Spleen (tissue), 11 donors: ENCODE measurements at regions not wholly inside any gene's neighbourhood (a gene's known extent, or its start where the extent isn't known, plus 50 kb on each side); places are given as distances from the start of the nearest gene placed in this dataset.

ENCODE experiments used
- DNase-seq: peaks from one replicate; pipeline ENCODE4 v3.0.0-alpha.2; 2020
- H3K27ac ChIP-seq, 8 donors: fragments of 200-600 bp; sonication (generic) in 7 of 8; 1 replicate in 4 of 8; 2 replicates in 4 of 8; pipeline versions ENCODE4 v1.5.0 to v1.8.0; 2016 to 2021; ENCODE audit warnings: inconsistent platforms in 4 of 8, mild to moderate bottlenecking in 4 of 8, moderate library complexity in 1 of 8
- H3K27me3 ChIP-seq, 7 donors: fragments of 200-600 bp; sonication (generic) in 6 of 7; replicated peaks in 1 of 7; 1 replicate in 4 of 7; 2 replicates in 3 of 7; pipeline versions ENCODE4 v1.5.0 to v1.8.0; 2016 to 2021; ENCODE audit warnings: inconsistent platforms in 3 of 7, mild to moderate bottlenecking in 1 of 7
- H3K36me3 ChIP-seq, 6 donors: fragments of 200-600 bp; sonication (generic) in 5 of 6; 1 replicate in 4 of 6; 2 replicates in 2 of 6; pipeline versions ENCODE4 v1.5.0 to v1.8.0; 2016 to 2021; ENCODE audit warnings: inconsistent platforms in 2 of 6
- H3K4me1 ChIP-seq, 6 donors: fragments of 200-600 bp; sonication (generic) in 5 of 6; 1 replicate in 3 of 6; 2 replicates in 3 of 6; pipeline versions ENCODE4 v1.5.0 to v1.8.0; 2016 to 2021; ENCODE audit warnings: inconsistent platforms in 3 of 6
- H3K4me3 ChIP-seq, 8 donors: fragments of 200-600 bp; sonication (generic) in 7 of 8; 1 replicate in 4 of 8; 2 replicates in 4 of 8; pipeline versions ENCODE4 v1.5.0 to v1.8.0; 2016 to 2021; ENCODE audit warnings: inconsistent platforms in 4 of 8, mild to moderate bottlenecking in 4 of 8, moderate library complexity in 2 of 8
- H3K9me3 ChIP-seq, 8 donors: fragments of 200-600 bp; sonication (generic) in 7 of 8; 1 replicate in 4 of 8; 2 replicates in 4 of 8; pipeline versions ENCODE4 v1.5.0 to v1.8.0; 2016 to 2021; ENCODE audit warnings: inconsistent platforms in 4 of 8
- POLR2A ChIP-seq, 3 donors: fragments of 450-650 bp; IDR thresholded peaks; one replicate each; pipeline ENCODE4 v1.5.1; 2017; ENCODE audit warnings: antibody characterized with exemption in 3 of 3, mild to moderate bottlenecking in 1 of 3
- POLR2AphosphoS5 ChIP-seq, 3 donors: sonication (generic); formaldehyde crosslinking; IDR thresholded peaks; one replicate each; pipeline ENCODE4 v1.5.1; 2017; ENCODE audit warnings: antibody characterized with exemption in 3 of 3
- WGBS, 5 donors: extraction: QIAGEN DNeasy Blood & Tissue Kit in 3 of 5; methylation state at CpG; one replicate each; pipeline versions ENCODE4 v1.1.5 to v1.1.7; 2013 to 2018; 5-methylcytosine and 5-hydroxymethylcytosine counted together
- intact Hi-C: fragments of 100-400 bp; cut with DNase I; formaldehyde crosslinking; loops from one replicate; pipeline ENCODE4 v1.15.0; 2023; ENCODE audit warnings: low total_unique reads
- TF ChIP-seq, protein P1 (sequence below), 11 experiments: fragments of 200-600 bp in 7 of 11; fragments of 450-650 bp in 4 of 11; sonication (generic) in 4 of 11; IDR thresholded peaks in 8 of 11; conservative IDR thresholded peaks in 3 of 11; 1 replicate in 7 of 11; 2 replicates in 4 of 11; pipeline versions ENCODE4 v1.4.0 to v1.8.0; 2016 to 2021; ENCODE audit warnings: antibody characterized with exemption in 11 of 11, inconsistent platforms in 4 of 11, mild to moderate bottlenecking in 1 of 11
- donor health status: healthy with polysubstance abuse.
- donor health status: DM: no; HTN: no; CAD: no; lungs with moderate emphysema.
- donor health status: DM: no; HTN: no; CAD: no.
- donor health status: Bipolar disorder and iron deficiency.
- donor health status: healthy.
- donor health status: DM: no; HTN: no; CAD: no.
- donor health status: DM: yes; HTN: yes; CAD: no.

DNA sequence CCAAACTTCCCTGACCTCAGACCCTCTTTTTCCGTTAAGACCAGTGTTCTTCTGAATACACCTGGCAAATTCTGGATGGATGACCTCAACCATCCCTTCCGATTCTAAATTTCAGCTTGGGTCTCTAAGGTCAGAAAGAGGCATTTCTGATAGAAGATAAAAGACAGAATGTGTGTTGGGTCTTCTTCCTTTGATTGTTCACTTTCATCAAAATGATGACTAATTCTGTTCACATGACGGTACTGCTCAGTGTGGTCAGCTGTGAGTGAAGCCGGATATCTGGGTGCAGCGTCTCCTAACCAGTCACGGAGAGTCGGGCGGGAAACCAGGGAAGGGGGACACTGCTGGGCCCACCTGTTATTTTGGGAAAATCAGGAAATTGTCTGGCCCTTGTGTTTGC lies 151.6 kb upstream of the NAV2 start:
- intact Hi-C loops, result loop anchor here (5.0 kb wide), 1 partner anchor 346 kb away; no protein-coding TSS in a partner anchor
- H3K9me3 ChIP-seq, result no peaks in the 10 kb centered on the region
- peaks cover 0 to 26% (median 0%) of the 10 kb centered on the region in 7 donors for H3K27me3 ChIP-seq
- no peak overlapping the region for H3K27ac ChIP-seq
- TF ChIP-seq POLR2A (IDR thresholded peaks at IDR 0.05) (no peak), POLR2AphosphoS5 (IDR thresholded peaks at IDR 0.05) (no peak)
- TF ChIP-seq, protein P1, sequence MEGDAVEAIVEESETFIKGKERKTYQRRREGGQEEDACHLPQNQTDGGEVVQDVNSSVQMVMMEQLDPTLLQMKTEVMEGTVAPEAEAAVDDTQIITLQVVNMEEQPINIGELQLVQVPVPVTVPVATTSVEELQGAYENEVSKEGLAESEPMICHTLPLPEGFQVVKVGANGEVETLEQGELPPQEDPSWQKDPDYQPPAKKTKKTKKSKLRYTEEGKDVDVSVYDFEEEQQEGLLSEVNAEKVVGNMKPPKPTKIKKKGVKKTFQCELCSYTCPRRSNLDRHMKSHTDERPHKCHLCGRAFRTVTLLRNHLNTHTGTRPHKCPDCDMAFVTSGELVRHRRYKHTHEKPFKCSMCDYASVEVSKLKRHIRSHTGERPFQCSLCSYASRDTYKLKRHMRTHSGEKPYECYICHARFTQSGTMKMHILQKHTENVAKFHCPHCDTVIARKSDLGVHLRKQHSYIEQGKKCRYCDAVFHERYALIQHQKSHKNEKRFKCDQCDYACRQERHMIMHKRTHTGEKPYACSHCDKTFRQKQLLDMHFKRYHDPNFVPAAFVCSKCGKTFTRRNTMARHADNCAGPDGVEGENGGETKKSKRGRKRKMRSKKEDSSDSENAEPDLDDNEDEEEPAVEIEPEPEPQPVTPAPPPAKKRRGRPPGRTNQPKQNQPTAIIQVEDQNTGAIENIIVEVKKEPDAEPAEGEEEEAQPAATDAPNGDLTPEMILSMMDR (IDR thresholded peaks at IDR 0.05 in 8 of 11, conservative IDR thresholded peaks at IDR 0.05 in 3 of 11), result no peak
- H3K4me1 ChIP-seq, result peaks cover 0 to 15% (median 6%) of the 10 kb centered on the region in 6 donors
- DNase-seq, result no peak
- H3K4me3 ChIP-seq, result no peak overlapping the region
- 58 to 72% (median 70%) methylated on average over 8 of the region's 8 CpGs for WGBS, 5 donors
- H3K36me3 ChIP-seq, result no peaks in the 10 kb centered on the region

DNA sequence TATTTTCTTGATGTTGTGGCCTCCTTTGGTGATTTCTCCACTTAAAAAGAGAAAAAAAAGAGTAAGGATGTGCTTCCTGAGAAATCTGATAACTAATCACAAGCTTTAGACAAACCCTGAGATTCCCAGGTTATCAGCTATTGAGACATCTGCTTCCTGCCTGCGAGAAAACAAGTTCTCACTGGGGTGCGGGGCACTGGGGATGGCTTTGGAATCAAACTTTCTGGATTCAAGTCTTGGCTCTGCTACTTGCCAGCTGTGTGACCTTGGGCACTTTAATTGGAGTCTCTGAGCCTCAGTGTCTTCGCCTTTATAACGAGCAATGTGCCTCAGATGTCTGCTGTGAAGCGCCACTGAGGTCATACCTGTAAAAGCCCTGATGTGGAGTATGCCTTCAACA lies 152.5 kb upstream of the NAV2 start:
- Histone ChIP-seq H3K4me3 (no peak overlapping the region), H3K27me3 (peaks cover 0 to 26% (median 0%) of the 10 kb centered on the region in 7 donors), H3K27ac (no peak overlapping the region), H3K4me1 (peaks cover 0 to 15% (median 6%) of the 10 kb centered on the region in 6 donors), H3K36me3 (no peaks in the 10 kb centered on the region), H3K9me3 (no peaks in the 10 kb centered on the region)
- no peak for TF ChIP-seq POLR2A (IDR thresholded peaks at IDR 0.05)
- intact Hi-C loops, result loop anchor here (5.0 kb wide), 1 partner anchor 347 kb away; no protein-coding TSS in a partner anchor
- WGBS, 5 donors, result 47 to 75% (median 70%) methylated on average over 5 of the region's 5 CpGs
- no peak for DNase-seq

DNA sequence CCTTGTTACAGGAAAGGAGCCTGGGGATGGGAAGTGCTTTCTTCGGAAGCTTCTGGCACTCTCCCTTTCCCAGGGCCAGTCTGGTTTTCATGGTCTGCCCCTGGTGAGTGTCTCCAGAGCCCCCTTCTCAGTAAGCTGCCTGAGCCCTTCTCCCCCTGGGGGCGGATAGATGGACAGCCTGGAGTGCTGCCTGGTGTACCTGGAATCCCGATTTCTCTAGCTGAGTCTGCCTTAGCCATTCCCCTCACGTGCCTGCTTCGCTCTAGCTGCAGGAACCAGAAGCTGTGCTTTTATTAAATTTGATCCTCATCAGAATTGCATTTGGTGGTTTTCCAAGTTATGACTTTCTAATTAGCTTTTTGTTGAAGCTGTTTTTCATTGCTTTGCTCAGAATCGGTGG lies 152.9 kb upstream of the NAV2 start:
- intact Hi-C loops, result loop anchor here (5.0 kb wide), 1 partner anchor 348 kb away; no protein-coding TSS in a partner anchor
- peaks cover 0 to 15% (median 6%) of the 10 kb centered on the region in 6 donors for H3K4me1 ChIP-seq
- WGBS, 5 donors, result 58 to 79% (median 61%) methylated on average over 6 of the region's 6 CpGs
- H3K4me3 ChIP-seq, result no peak overlapping the region
- H3K27me3 ChIP-seq, result peaks cover 0 to 24% (median 0%) of the 10 kb centered on the region in 7 donors
- no peak for TF ChIP-seq POLR2AphosphoS5 (IDR thresholded peaks at IDR 0.05)
- no peaks in the 10 kb centered on the region for H3K9me3 ChIP-seq
- no peaks in the 10 kb centered on the region for H3K36me3 ChIP-seq
- H3K27ac ChIP-seq, result no peak overlapping the region
- DNase-seq, result no peak

DNA sequence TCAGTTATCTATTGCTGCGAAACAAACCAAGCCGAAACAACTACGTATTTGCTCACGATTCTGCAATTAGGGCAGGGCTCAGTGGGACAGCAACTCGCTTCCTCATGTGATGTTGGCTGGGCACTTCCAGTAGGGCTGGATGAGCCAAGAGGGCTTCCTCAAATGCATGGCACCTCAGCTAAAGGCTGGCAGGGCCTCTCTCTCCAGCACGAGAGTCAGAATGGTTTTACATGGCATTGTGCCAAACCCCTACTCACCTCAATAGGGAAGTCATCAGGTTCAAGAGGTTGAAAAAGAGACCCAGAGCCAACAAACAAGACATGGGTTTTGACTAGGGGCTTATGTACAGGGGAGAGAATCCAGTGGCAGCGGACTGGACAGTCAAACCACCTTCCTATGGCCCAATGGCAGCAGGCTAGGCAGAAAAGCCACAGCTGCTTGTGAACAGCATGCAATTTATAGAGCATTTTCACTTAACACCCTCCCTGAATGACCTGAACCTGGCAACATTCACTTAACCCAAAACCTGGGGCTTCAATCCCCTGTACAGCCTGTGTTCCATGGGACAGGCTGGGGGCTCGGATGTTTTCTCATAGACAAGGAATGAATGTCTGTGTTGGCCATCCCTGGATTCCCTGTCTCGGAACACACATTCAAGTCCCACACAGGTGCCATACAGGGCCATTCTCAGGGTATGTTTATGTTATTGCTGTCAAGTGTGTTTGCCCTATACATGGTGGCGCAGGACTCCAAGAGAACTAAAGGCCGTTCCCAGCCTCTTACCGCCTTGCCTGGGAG lies 154.2 kb upstream of the NAV2 start:
- H3K4me1 ChIP-seq, result peaks cover 0 to 8% (median 0%) of the 10 kb centered on the region in 6 donors
- H3K9me3 ChIP-seq, result no peaks in the 10 kb centered on the region
- intact Hi-C loops, result no loop called here
- no peak overlapping the region for H3K27ac ChIP-seq
- peaks cover 0 to 17% (median 0%) of the 10 kb centered on the region in 7 donors for H3K27me3 ChIP-seq
- H3K36me3 ChIP-seq, result no peaks in the 10 kb centered on the region
- TF ChIP-seq POLR2AphosphoS5 (IDR thresholded peaks at IDR 0.05), result no peak
- TF ChIP-seq, protein P1 (IDR thresholded peaks at IDR 0.05 in 8 of 11, conservative IDR thresholded peaks at IDR 0.05 in 3 of 11), result no peak
- TF ChIP-seq POLR2A (IDR thresholded peaks at IDR 0.05), result no peak
- 79 to 86% (median 81%) methylated on average over 12 of the region's 12 CpGs for WGBS, 5 donors
- no peak overlapping the region for H3K4me3 ChIP-seq
- DNase-seq, result no peak

DNA sequence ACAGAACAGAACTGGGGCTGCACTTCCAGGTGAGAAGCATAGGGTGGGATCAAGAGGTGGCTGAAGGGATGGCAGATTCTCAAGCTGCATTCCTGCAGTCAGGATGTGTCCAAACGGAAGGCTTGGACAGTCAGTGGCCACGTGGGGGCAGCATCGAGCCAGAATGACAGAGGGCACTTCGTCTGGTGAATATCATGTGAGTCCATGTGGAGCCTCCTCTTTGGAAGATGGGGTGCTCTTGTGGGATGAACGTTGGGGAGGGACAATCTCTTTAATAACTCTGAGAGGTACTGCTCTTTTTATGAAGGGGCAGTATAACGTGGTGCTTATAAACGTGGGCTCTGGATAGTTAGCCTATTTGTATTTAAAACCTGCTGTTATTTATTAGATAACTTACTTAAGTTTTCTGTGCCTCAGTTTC lies 154.9 kb upstream of the NAV2 start:
- DNase-seq, result peak; percentile 89
- intact Hi-C loops, result no loop called here
- Histone ChIP-seq H3K27me3 (peaks cover 0 to 17% (median 0%) of the 10 kb centered on the region in 7 donors), H3K4me1 (peaks cover 0 to 8% (median 0%) of the 10 kb centered on the region in 6 donors), H3K9me3 (no peaks in the 10 kb centered on the region), H3K36me3 (no peaks in the 10 kb centered on the region), H3K27ac (no peak overlapping the region), H3K4me3 (no peak overlapping the region)
- TF ChIP-seq POLR2AphosphoS5 (IDR thresholded peaks at IDR 0.05), result no peak
- TF ChIP-seq, protein P1 (IDR thresholded peaks at IDR 0.05 in 8 of 11, conservative IDR thresholded peaks at IDR 0.05 in 3 of 11), result peak; percentile 28 to 84 (median 80)
- 4 to 8% (median 5%) methylated on average over 7 of the region's 7 CpGs for WGBS, 5 donors
